Mesothelial cell of epicardium (in vitro differentiated cells): ENCODE measurements at regions not wholly inside any gene's neighbourhood (a gene's known extent, or its start where the extent isn't known, plus 50 kb on each side); places are given as distances from the start of the nearest gene placed in this dataset.
A peak's percentile ranks its signal among the peaks of the same experiment; 100 is the strongest.

ENCODE experiments used
- DNase-seq, 2 experiments: peaks; one replicate each; pipeline ENCODE4 v3.0.0; 2021; ENCODE audit warnings: low spot score in 2 of 2; ENCODE audit not compliant: unreplicated experiment in 2 of 2
- H3K27ac Mint-ChIP-seq: 2 replicates; pipeline ENCODE4 v1.8.0; 2021; ENCODE audit warnings: mixed read lengths
- H3K27me3 Mint-ChIP-seq: 2 replicates; pipeline ENCODE4 v1.8.0; 2021; ENCODE audit warnings: low read depth, mixed read lengths
- H3K36me3 Mint-ChIP-seq: 2 replicates; pipeline ENCODE4 v1.8.0; 2021; ENCODE audit warnings: mixed read lengths
- H3K4me1 Mint-ChIP-seq: 2 replicates; pipeline ENCODE4 v1.8.0; 2021; ENCODE audit warnings: mixed read lengths
- H3K4me3 Mint-ChIP-seq: 2 replicates; pipeline ENCODE4 v1.8.0; 2021; ENCODE audit warnings: mild to moderate bottlenecking, moderate library complexity, mixed read lengths
- H3K9me3 Mint-ChIP-seq: 2 replicates; pipeline ENCODE4 v1.8.0; 2021; ENCODE audit warnings: mixed read lengths
- TF ChIP-seq, protein P1 (sequence below): fragments of 200-600 bp; sonication (generic); IDR thresholded peaks from one replicate; pipeline ENCODE4 v1.5.0; 2021; ENCODE audit warnings: antibody characterized with exemption; ENCODE audit not compliant: unreplicated experiment

DNA sequence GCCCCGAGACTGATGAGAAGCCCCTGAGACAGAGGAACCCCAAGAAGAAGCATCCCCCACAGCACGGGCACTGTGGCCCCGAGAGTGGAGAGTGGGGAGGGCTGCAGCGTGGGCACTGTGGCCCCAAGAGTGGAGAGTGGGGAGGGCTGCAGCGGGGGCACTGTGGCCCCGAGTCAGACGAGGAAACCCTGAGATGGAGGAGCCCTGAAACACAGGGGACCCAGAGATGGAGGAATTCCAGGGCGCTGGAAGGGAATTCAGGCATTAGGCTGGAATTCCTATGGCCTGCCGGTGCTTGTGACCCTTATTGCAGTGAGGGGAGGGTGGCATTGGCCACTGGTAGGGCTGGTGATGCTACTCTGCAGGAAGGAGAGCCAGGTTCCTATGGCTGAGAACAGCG is 168.6 kb upstream of the SHH start:
- Mint-ChIP-seq H3K27ac (no peak overlapping the region), H3K9me3 (no peaks in the 10 kb centered on the region), H3K36me3 (no peaks in the 10 kb centered on the region), H3K4me3 (no peak overlapping the region), H3K27me3 (peaks cover 32% of the 10 kb centered on the region), H3K4me1 (no peaks in the 10 kb centered on the region)
- TF ChIP-seq, protein P1, sequence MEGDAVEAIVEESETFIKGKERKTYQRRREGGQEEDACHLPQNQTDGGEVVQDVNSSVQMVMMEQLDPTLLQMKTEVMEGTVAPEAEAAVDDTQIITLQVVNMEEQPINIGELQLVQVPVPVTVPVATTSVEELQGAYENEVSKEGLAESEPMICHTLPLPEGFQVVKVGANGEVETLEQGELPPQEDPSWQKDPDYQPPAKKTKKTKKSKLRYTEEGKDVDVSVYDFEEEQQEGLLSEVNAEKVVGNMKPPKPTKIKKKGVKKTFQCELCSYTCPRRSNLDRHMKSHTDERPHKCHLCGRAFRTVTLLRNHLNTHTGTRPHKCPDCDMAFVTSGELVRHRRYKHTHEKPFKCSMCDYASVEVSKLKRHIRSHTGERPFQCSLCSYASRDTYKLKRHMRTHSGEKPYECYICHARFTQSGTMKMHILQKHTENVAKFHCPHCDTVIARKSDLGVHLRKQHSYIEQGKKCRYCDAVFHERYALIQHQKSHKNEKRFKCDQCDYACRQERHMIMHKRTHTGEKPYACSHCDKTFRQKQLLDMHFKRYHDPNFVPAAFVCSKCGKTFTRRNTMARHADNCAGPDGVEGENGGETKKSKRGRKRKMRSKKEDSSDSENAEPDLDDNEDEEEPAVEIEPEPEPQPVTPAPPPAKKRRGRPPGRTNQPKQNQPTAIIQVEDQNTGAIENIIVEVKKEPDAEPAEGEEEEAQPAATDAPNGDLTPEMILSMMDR: no peak
- DNase-seq: peak in 1 of 2 experiments; percentile 22

DNA sequence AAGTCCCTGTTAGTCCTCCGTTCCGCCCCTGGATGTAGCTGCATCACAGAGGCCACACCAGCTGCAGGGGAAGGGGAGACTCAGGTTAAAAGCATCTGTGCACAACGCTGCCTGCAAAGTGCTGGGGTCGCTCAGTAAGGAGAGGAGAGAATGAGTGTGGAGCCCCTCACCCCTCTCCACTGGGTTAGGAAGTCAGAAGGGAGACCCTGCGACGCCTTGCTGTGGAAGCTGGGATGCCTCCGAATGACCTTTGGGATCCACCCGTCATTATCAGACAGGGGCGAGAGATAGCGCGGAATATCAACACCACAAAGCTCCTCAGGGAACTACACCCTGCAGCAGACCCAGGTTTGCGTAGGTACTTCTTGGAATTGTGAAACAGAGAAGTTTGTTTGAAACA is 167.7 kb upstream of the SHH start:
- no peaks in the 10 kb centered on the region for H3K36me3 Mint-ChIP-seq
- no peaks in the 10 kb centered on the region for H3K4me1 Mint-ChIP-seq
- no peak overlapping the region for H3K27ac Mint-ChIP-seq
- TF ChIP-seq, protein P1: no peak
- no peak for DNase-seq
- H3K27me3 Mint-ChIP-seq: peaks cover 40% of the 10 kb centered on the region
- H3K9me3 Mint-ChIP-seq: no peaks in the 10 kb centered on the region
- H3K4me3 Mint-ChIP-seq: no peak overlapping the region

DNA sequence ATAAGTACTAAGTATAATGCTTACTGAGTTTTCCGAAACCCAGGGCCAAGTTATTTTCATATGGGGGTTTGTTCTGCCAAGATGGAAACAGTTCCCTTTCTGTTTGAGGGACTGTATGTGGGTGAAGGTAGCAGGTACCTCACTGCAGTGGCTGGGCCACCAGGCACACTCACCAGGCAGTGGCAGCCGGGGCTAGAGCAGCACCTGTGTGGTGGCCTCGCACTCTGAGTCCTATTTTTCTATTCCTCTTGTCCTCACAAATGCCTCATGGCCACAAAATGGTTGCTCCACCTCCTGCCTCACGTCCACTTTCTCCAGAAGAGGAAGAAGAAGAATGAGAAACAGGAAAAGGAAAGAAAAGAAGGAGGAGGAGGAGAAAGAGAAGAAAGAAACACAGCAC is 167.3 kb upstream of the SHH start:
- no peaks in the 10 kb centered on the region for H3K4me1 Mint-ChIP-seq
- no peak for DNase-seq
- no peak overlapping the region for H3K4me3 Mint-ChIP-seq
- peaks cover 43% of the 10 kb centered on the region for H3K27me3 Mint-ChIP-seq
- H3K9me3 Mint-ChIP-seq: no peaks in the 10 kb centered on the region
- H3K27ac Mint-ChIP-seq: no peak overlapping the region
- TF ChIP-seq, protein P1: no peak
- no peaks in the 10 kb centered on the region for H3K36me3 Mint-ChIP-seq

DNA sequence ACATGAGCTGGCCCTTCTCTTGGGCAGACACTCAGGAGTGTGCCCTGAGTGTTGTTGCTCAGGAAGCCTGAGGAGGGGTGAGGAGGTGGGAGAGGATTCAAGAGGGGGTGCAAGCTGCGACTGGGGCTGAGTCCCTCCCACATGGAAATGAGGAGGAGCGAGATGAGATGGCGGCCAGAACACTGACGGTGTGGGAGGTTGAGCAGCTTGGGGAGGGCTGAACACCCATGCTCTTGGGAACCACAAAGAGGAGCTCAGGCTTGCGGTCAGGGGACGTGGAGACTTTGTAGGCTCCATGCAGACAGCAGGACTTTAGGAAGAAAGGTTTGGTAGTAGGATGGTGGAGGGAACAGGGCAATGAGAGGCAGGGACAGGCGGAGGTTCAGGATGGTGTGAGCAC is 163.2 kb upstream of the SHH start:
- H3K27me3 Mint-ChIP-seq: peaks cover 54% of the 10 kb centered on the region

DNA sequence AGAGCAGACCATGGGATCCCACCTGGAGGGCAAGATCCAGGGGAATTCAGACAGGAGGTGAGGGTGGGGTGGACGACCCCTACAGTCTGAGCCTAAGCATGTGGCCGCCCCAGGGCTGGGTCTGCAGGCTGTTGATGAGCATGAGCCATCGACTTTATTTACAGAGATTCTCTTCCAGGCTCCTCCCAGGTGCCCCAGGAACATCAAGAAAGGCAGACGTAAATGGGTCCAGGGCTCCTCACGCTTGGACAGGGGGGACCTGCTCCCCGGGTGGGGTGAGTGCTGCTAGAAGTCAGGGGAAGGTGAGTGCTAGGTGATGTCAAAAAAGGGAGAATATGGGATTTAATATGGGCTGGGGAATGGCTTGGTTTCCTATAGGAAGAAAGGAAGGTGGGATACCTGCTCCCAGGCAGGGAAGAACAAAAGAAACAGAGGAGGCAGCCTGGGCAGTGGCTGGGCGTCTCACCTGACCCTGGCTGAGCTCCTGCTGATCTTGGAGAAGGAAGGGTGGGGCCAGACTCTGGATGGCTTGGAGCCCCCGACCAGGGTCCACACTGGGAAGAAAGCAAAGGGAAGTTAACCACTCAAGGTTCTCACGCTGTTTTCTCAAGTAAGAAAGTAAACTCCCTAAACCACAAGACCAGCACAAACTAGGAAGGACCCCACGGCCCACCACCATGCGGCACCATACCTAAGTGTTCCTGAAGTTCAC is 162.1 kb upstream of the SHH start:
- Mint-ChIP-seq H3K27ac (no peak overlapping the region), H3K4me3 (no peak overlapping the region), H3K9me3 (no peaks in the 10 kb centered on the region), H3K27me3 (peaks cover 51% of the 10 kb centered on the region), H3K36me3 (no peaks in the 10 kb centered on the region), H3K4me1 (no peaks in the 10 kb centered on the region)
- TF ChIP-seq, protein P1: no peak
- peak in 1 of 2 experiments; percentile 22 for DNase-seq

More for the DNA sequence above, 163.2 kb upstream of the SHH start:
- TF ChIP-seq, protein P1: no peak
- H3K9me3 Mint-ChIP-seq: no peaks in the 10 kb centered on the region
- no peaks in the 10 kb centered on the region for H3K36me3 Mint-ChIP-seq
- H3K4me1 Mint-ChIP-seq: no peaks in the 10 kb centered on the region
- H3K4me3 Mint-ChIP-seq: no peak overlapping the region
- peak in 1 of 2 experiments; percentile 31 for DNase-seq
- H3K27ac Mint-ChIP-seq: no peak overlapping the region
